Adrenal gland (tissue), 5 donors: ENCODE measurements at regions not wholly inside any gene's neighbourhood (a gene's known extent, or its start where the extent isn't known, plus 50 kb on each side); places are given as distances from the start of the nearest gene placed in this dataset.

Source experiments
- CTCF ChIP-seq, 6 experiments: fragments of 450-650 bp in 4 of 6; fragments of 200-600 bp in 2 of 6; sonication (generic) in 1 of 6; IDR thresholded peaks; 1 replicate in 5 of 6; 2 replicates in 1 of 6; pipeline versions ENCODE4 v1.5.1 to v1.8.0; 2016 to 2021; ENCODE audit warnings: antibody characterized with exemption in 6 of 6, mild to moderate bottlenecking in 2 of 6, moderate library complexity in 1 of 6
- POLR2A ChIP-seq, 2 donors: fragments of 450-650 bp; IDR thresholded peaks; one replicate each; pipeline ENCODE4 v1.6.1; 2017; ENCODE audit warnings: antibody characterized with exemption in 2 of 2, mild to moderate bottlenecking in 2 of 2, moderate library complexity in 1 of 2
- donor health status: DM: no; HTN: no; CAD: no.

DNA sequence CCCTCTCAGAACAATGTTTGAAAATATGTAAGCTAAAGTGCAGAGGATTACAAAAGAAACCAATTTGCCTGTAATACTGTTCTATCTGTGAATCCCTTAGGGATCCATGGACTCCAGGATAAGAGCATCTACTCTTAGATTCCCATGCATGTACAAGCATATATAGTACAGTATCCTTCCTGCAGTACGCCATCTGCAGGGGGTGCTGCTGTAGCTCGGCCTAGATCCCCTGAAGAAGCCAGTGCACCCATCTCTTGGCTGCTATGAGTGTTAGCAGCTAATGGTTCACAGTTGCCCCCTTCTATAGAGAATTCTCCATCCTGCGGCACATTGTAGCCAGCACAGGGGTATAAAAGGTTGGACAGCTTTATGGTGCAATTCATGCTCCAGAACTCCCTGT, 61.8 kb upstream of the SLC30A5 start:
- TF ChIP-seq CTCF (IDR thresholded peaks at IDR 0.05): no peak
- no peak for TF ChIP-seq POLR2A (IDR thresholded peaks at IDR 0.05)
